ENCODE measurements at regions not wholly inside any gene's neighbourhood (a gene's known extent, or its start where the extent isn't known, plus 50 kb on each side); places are given as distances from the start of the nearest gene placed in this dataset.

GRCh38 chr5:147175516-147176097 is 59.2 kb upstream of the STK32A start:
- WGBS (ENCODE audit: insufficient coverage), result 100% methylated on average over 1 of the region's 2 CpGs
- DNase-seq, result no peak
- ChIA-PET CTCF (interaction anchor here (2.1 kb wide), 1 partner anchor 13 kb away, joined by 6 read pairs; no protein-coding TSS in a partner anchor), POLR2A (no interaction called here)
- no peaks in the 10 kb centered on the region for H3K4me1 ChIP-seq (ENCODE audit: control extremely low read depth in 1 of 4, control insufficient read depth in 4 of 4, insufficient read depth in 4 of 4, low read length in 3 of 4)
- no peak overlapping the region for H3K27ac ChIP-seq (ENCODE audit: insufficient read depth in 1 of 2, low read depth in 1 of 2, low read length in 2 of 2, poor library complexity in 1 of 2, severe bottlenecking in 2 of 2)
- H3K27me3 ChIP-seq (replicated peaks in 2 of 5; ENCODE audit: control insufficient read depth in 4 of 5, insufficient read depth in 5 of 5, low read length in 4 of 5), result peaks cover 0 to 3% (median 0%) of the 10 kb centered on the region in 5 experiments
- H3K9me3 ChIP-seq (ENCODE audit: control extremely low read depth in 1 of 5, control insufficient read depth in 4 of 5, insufficient read depth in 2 of 5, low read depth in 1 of 5, low read length in 4 of 5), result no peaks in the 10 kb centered on the region
- H3K4me3 ChIP-seq (ENCODE audit: control insufficient read depth in 1 of 7, extremely low read depth in 1 of 7, insufficient read depth in 4 of 7, low read depth in 2 of 7, low read length in 6 of 7), result no peak overlapping the region
- no peaks in the 10 kb centered on the region for H3K36me3 ChIP-seq (ENCODE audit: control insufficient read depth in 4 of 4, insufficient read depth in 4 of 4, low read length in 3 of 4)

- ChIA-PET POLR2A (no interaction called here), CTCF (interaction anchor here (2.1 kb wide), 1 partner anchor 13 kb away, joined by 6 read pairs; no protein-coding TSS in a partner anchor)
- Histone ChIP-seq H3K27ac (ENCODE audit: insufficient read depth in 1 of 2, low read depth in 1 of 2, low read length in 2 of 2, poor library complexity in 1 of 2, severe bottlenecking in 2 of 2) (no peak overlapping the region), H3K9me3 (ENCODE audit: control extremely low read depth in 1 of 5, control insufficient read depth in 4 of 5, insufficient read depth in 2 of 5, low read depth in 1 of 5, low read length in 4 of 5) (no peaks in the 10 kb centered on the region), H3K27me3 (replicated peaks in 2 of 5; ENCODE audit: control insufficient read depth in 4 of 5, insufficient read depth in 5 of 5, low read length in 4 of 5) (peaks cover 0 to 3% (median 0%) of the 10 kb centered on the region in 5 experiments), H3K4me3 (ENCODE audit: control insufficient read depth in 1 of 7, extremely low read depth in 1 of 7, insufficient read depth in 4 of 7, low read depth in 2 of 7, low read length in 6 of 7) (no peak overlapping the region), H3K4me1 (ENCODE audit: control extremely low read depth in 1 of 4, control insufficient read depth in 4 of 4, insufficient read depth in 4 of 4, low read length in 3 of 4) (no peaks in the 10 kb centered on the region), H3K36me3 (ENCODE audit: control insufficient read depth in 4 of 4, insufficient read depth in 4 of 4, low read length in 3 of 4) (no peaks in the 10 kb centered on the region)
- no peak for DNase-seq
- WGBS (ENCODE audit: insufficient coverage), result 88% methylated on average over 3 of the region's 4 CpGs
Measured at GRCh38 chr5:147176422-147176821, 58.4 kb upstream of the STK32A start.

GRCh38 chr5:147177125-147177840 is 57.5 kb upstream of the STK32A start:
- Histone ChIP-seq H3K27ac (ENCODE audit: insufficient read depth in 1 of 2, low read depth in 1 of 2, low read length in 2 of 2, poor library complexity in 1 of 2, severe bottlenecking in 2 of 2) (no peak overlapping the region), H3K36me3 (ENCODE audit: control insufficient read depth in 4 of 4, insufficient read depth in 4 of 4, low read length in 3 of 4) (no peaks in the 10 kb centered on the region), H3K4me1 (ENCODE audit: control extremely low read depth in 1 of 4, control insufficient read depth in 4 of 4, insufficient read depth in 4 of 4, low read length in 3 of 4) (no peaks in the 10 kb centered on the region), H3K27me3 (replicated peaks in 2 of 5; ENCODE audit: control insufficient read depth in 4 of 5, insufficient read depth in 5 of 5, low read length in 4 of 5) (peaks cover 0 to 3% (median 0%) of the 10 kb centered on the region in 5 experiments), H3K4me3 (ENCODE audit: control insufficient read depth in 1 of 7, extremely low read depth in 1 of 7, insufficient read depth in 4 of 7, low read depth in 2 of 7, low read length in 6 of 7) (no peak overlapping the region), H3K9me3 (ENCODE audit: control extremely low read depth in 1 of 5, control insufficient read depth in 4 of 5, insufficient read depth in 2 of 5, low read depth in 1 of 5, low read length in 4 of 5) (no peaks in the 10 kb centered on the region)
- DNase-seq, result no peak
- WGBS (ENCODE audit: insufficient coverage), result 79% methylated on average over 6 of the region's 6 CpGs
- ChIA-PET CTCF (interaction anchor here (2.1 kb wide), 1 partner anchor 12 kb away, joined by 6 read pairs; no protein-coding TSS in a partner anchor), POLR2A (no interaction called here)

- CTCF ChIA-PET, result interaction anchor here (2.8 kb wide), 1 partner anchor 10 kb away, joined by 15 read pairs; no protein-coding TSS in a partner anchor
- POLR2A ChIA-PET, result interaction anchor here (0.5 kb wide), 1 partner anchor 1607 kb away, joined by 4 read pairs; no protein-coding TSS in a partner anchor
- H3K9me3 ChIP-seq (ENCODE audit: control extremely low read depth in 1 of 5, control insufficient read depth in 4 of 5, insufficient read depth in 2 of 5, low read depth in 1 of 5, low read length in 4 of 5), result no peaks in the 10 kb centered on the region
- no peaks in the 10 kb centered on the region for H3K36me3 ChIP-seq (ENCODE audit: control insufficient read depth in 4 of 4, insufficient read depth in 4 of 4, low read length in 3 of 4)
- H3K27ac ChIP-seq (ENCODE audit: insufficient read depth in 1 of 2, low read depth in 1 of 2, low read length in 2 of 2, poor library complexity in 1 of 2, severe bottlenecking in 2 of 2), result no peak overlapping the region
- H3K4me1 ChIP-seq (ENCODE audit: control extremely low read depth in 1 of 4, control insufficient read depth in 4 of 4, insufficient read depth in 4 of 4, low read length in 3 of 4), result no peaks in the 10 kb centered on the region
- peaks cover 0 to 3% (median 0%) of the 10 kb centered on the region in 5 experiments for H3K27me3 ChIP-seq (replicated peaks in 2 of 5; ENCODE audit: control insufficient read depth in 4 of 5, insufficient read depth in 5 of 5, low read length in 4 of 5)
- DNase-seq, result no peak
- no peak overlapping the region for H3K4me3 ChIP-seq (ENCODE audit: control insufficient read depth in 1 of 7, extremely low read depth in 1 of 7, insufficient read depth in 4 of 7, low read depth in 2 of 7, low read length in 6 of 7)
- 100% methylated on average over 1 of the region's 3 CpGs for WGBS (ENCODE audit: insufficient coverage)
Measured at GRCh38 chr5:147179562-147180147, 55.2 kb upstream of the STK32A start.

- POLR2A ChIA-PET, result no interaction called here
- no peak for DNase-seq
- no peaks in the 10 kb centered on the region for H3K36me3 ChIP-seq (ENCODE audit: control insufficient read depth in 4 of 4, insufficient read depth in 4 of 4, low read length in 3 of 4)
- no peaks in the 10 kb centered on the region for H3K9me3 ChIP-seq (ENCODE audit: control extremely low read depth in 1 of 5, control insufficient read depth in 4 of 5, insufficient read depth in 2 of 5, low read depth in 1 of 5, low read length in 4 of 5)
- WGBS (ENCODE audit: insufficient coverage), result 96% methylated on average over 4 of the region's 4 CpGs
- peaks cover 0 to 2% (median 0%) of the 10 kb centered on the region in 5 experiments for H3K27me3 ChIP-seq (replicated peaks in 2 of 5; ENCODE audit: control insufficient read depth in 4 of 5, insufficient read depth in 5 of 5, low read length in 4 of 5)
- H3K4me3 ChIP-seq (ENCODE audit: control insufficient read depth in 1 of 7, extremely low read depth in 1 of 7, insufficient read depth in 4 of 7, low read depth in 2 of 7, low read length in 6 of 7), result no peak overlapping the region
- no peak overlapping the region for H3K27ac ChIP-seq (ENCODE audit: insufficient read depth in 1 of 2, low read depth in 1 of 2, low read length in 2 of 2, poor library complexity in 1 of 2, severe bottlenecking in 2 of 2)
- H3K4me1 ChIP-seq (ENCODE audit: control extremely low read depth in 1 of 4, control insufficient read depth in 4 of 4, insufficient read depth in 4 of 4, low read length in 3 of 4), result no peaks in the 10 kb centered on the region
- CTCF ChIA-PET, result interaction anchor here (2.8 kb wide), 1 partner anchor 9 kb away, joined by 15 read pairs; no protein-coding TSS in a partner anchor
Measured at GRCh38 chr5:147180751-147181150, 54.1 kb upstream of the STK32A start.
